ENCODE measurements at regions not wholly inside any gene's neighbourhood (a gene's known extent, or its start where the extent isn't known, plus 50 kb on each side); places are given as distances from the start of the nearest gene placed in this dataset.
"Not testable (repeated sequence)": the region's sequence is repeated elsewhere in the genome, so short reads cannot be mapped to it uniquely, and the experiment has no call there.

DNA sequence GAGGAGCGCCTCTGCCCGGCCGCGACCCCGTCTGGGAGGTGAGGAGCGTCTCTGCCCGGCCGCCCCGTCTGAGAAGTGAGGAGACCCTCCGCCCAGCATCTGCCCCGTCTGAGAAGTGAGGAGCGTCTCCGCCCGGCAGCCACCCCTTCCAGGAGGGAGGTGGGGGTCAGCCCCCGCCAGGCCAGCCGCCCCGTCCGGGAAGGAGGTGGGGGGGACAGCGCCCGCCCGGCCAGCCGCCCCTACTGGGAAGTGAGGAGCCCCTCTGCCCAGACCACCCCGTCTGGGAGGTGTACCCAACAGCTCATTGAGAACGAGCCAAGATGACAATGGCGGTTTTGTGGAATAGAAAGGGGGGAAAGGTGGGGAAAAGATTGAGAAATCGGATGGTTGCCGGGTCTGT is 164.6 kb downstream of the TEX36 start:
- TF ChIP-seq EZH2 (IDR thresholded peaks at IDR 0.05; ENCODE audit: low read length): not testable (repeated sequence)
- TF ChIP-seq, protein P1, sequence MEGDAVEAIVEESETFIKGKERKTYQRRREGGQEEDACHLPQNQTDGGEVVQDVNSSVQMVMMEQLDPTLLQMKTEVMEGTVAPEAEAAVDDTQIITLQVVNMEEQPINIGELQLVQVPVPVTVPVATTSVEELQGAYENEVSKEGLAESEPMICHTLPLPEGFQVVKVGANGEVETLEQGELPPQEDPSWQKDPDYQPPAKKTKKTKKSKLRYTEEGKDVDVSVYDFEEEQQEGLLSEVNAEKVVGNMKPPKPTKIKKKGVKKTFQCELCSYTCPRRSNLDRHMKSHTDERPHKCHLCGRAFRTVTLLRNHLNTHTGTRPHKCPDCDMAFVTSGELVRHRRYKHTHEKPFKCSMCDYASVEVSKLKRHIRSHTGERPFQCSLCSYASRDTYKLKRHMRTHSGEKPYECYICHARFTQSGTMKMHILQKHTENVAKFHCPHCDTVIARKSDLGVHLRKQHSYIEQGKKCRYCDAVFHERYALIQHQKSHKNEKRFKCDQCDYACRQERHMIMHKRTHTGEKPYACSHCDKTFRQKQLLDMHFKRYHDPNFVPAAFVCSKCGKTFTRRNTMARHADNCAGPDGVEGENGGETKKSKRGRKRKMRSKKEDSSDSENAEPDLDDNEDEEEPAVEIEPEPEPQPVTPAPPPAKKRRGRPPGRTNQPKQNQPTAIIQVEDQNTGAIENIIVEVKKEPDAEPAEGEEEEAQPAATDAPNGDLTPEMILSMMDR (optimal IDR thresholded peaks at IDR 0.05 in 1 of 3, IDR thresholded peaks at IDR 0.05 in 1 of 3, conservative IDR thresholded peaks at IDR 0.05 in 1 of 3; ENCODE audit: extremely low read depth in 1 of 3, insufficient read depth in 2 of 3, low read length in 3 of 3): not testable (repeated sequence)

All from keratinocyte (primary cell).